ENCODE measurements at regions not wholly inside any gene's neighbourhood (a gene's known extent, or its start where the extent isn't known, plus 50 kb on each side); places are given as distances from the start of the nearest gene placed in this dataset.

GRCh38 chr13:39123578-39123977 lies 85.3 kb downstream of the NHLRC3 start:
- Histone ChIP-seq H3K4me1 (no peaks in the 10 kb centered on the region), H3K9me3 (no peaks in the 10 kb centered on the region), H3K27me3 (replicated peaks; ENCODE audit: control insufficient read depth, insufficient read depth, low read length) (no peaks in the 10 kb centered on the region), H3K4me3 (ENCODE audit: low read depth, low read length) (no peak overlapping the region), H3K36me3 (ENCODE audit: control insufficient read depth, insufficient read depth, low read length) (no peaks in the 10 kb centered on the region)
- intact Hi-C loops (cut with micrococcal nuclease; ENCODE audit: unreplicated experiment), result no loop called here
- peaks cover 5% of the 10 kb centered on the region for H3K27me3 Mint-ChIP-seq (ENCODE audit: insufficient read depth, unreplicated experiment)
- no peak for DNase-seq
- TF ChIP-seq CTCF (IDR thresholded peaks at IDR 0.05; ENCODE audit: insufficient read depth in 1 of 2, low read depth in 1 of 2, low read length in 1 of 2, severe bottlenecking in 1 of 2, unreplicated experiment in 1 of 2), result no peak
- BruUV-seq (replicated peaks), result no TSS peak
- no peaks in the 10 kb centered on the region for H3K4me1 Mint-ChIP-seq (ENCODE audit: low read depth, unreplicated experiment)
- CTCF ChIA-PET, result no interaction called here
- POLR2A ChIA-PET, result no interaction called here
- H3K36me3 Mint-ChIP-seq (ENCODE audit: insufficient read depth, unreplicated experiment), result no peaks in the 10 kb centered on the region
- no peaks in the 10 kb centered on the region for H3K9me3 Mint-ChIP-seq (ENCODE audit: unreplicated experiment)
- H3K27ac Mint-ChIP-seq (ENCODE audit: unreplicated experiment), result no peak overlapping the region
- H3K4me3 Mint-ChIP-seq (ENCODE audit: unreplicated experiment), result no peak overlapping the region

- Histone ChIP-seq H3K4me3 (ENCODE audit: low read depth, low read length) (no peak overlapping the region), H3K9me3 (no peaks in the 10 kb centered on the region), H3K27me3 (replicated peaks; ENCODE audit: control insufficient read depth, insufficient read depth, low read length) (no peaks in the 10 kb centered on the region), H3K4me1 (no peaks in the 10 kb centered on the region), H3K36me3 (ENCODE audit: control insufficient read depth, insufficient read depth, low read length) (no peaks in the 10 kb centered on the region)
- peaks cover 8% of the 10 kb centered on the region for H3K27me3 Mint-ChIP-seq (ENCODE audit: insufficient read depth, unreplicated experiment)
- POLR2A ChIA-PET, result no interaction called here
- CTCF ChIA-PET, result no interaction called here
- intact Hi-C loops (cut with micrococcal nuclease; ENCODE audit: unreplicated experiment), result no loop called here
- no TSS peak for BruUV-seq (replicated peaks)
- TF ChIP-seq CTCF (IDR thresholded peaks at IDR 0.05; ENCODE audit: insufficient read depth in 1 of 2, low read depth in 1 of 2, low read length in 1 of 2, severe bottlenecking in 1 of 2, unreplicated experiment in 1 of 2), result no peak
- no peak for DNase-seq
- no peak overlapping the region for H3K27ac Mint-ChIP-seq (ENCODE audit: unreplicated experiment)
- H3K9me3 Mint-ChIP-seq (ENCODE audit: unreplicated experiment), result no peaks in the 10 kb centered on the region
- no peak overlapping the region for H3K4me3 Mint-ChIP-seq (ENCODE audit: unreplicated experiment)
- no peaks in the 10 kb centered on the region for H3K36me3 Mint-ChIP-seq (ENCODE audit: insufficient read depth, unreplicated experiment)
- H3K4me1 Mint-ChIP-seq (ENCODE audit: low read depth, unreplicated experiment), result no peaks in the 10 kb centered on the region
Observed at GRCh38 chr13:39129213-39129612, 91.0 kb downstream of the NHLRC3 start.

- Mint-ChIP-seq H3K36me3 (ENCODE audit: insufficient read depth, unreplicated experiment) (no peaks in the 10 kb centered on the region), H3K27me3 (ENCODE audit: insufficient read depth, unreplicated experiment) (peaks cover 8% of the 10 kb centered on the region)
Observed at GRCh38 chr13:39130301-39130700, 92.0 kb downstream of the NHLRC3 start.

More at GRCh38 chr13:39130301-39130700, 92.0 kb downstream of the NHLRC3 start:
- ChIA-PET CTCF (no interaction called here), POLR2A (no interaction called here)
- no TSS peak for BruUV-seq (replicated peaks)
- no peak for DNase-seq
- Histone ChIP-seq H3K9me3 (no peaks in the 10 kb centered on the region), H3K4me1 (no peaks in the 10 kb centered on the region), H3K4me3 (ENCODE audit: low read depth, low read length) (no peak overlapping the region), H3K36me3 (ENCODE audit: control insufficient read depth, insufficient read depth, low read length) (no peaks in the 10 kb centered on the region), H3K27me3 (replicated peaks; ENCODE audit: control insufficient read depth, insufficient read depth, low read length) (no peaks in the 10 kb centered on the region)
- TF ChIP-seq CTCF (IDR thresholded peaks at IDR 0.05; ENCODE audit: insufficient read depth in 1 of 2, low read depth in 1 of 2, low read length in 1 of 2, severe bottlenecking in 1 of 2, unreplicated experiment in 1 of 2), result no peak
- Mint-ChIP-seq H3K27ac (ENCODE audit: unreplicated experiment) (no peak overlapping the region), H3K9me3 (ENCODE audit: unreplicated experiment) (no peaks in the 10 kb centered on the region), H3K4me3 (ENCODE audit: unreplicated experiment) (no peak overlapping the region), H3K4me1 (ENCODE audit: low read depth, unreplicated experiment) (no peaks in the 10 kb centered on the region)
- intact Hi-C loops (cut with micrococcal nuclease; ENCODE audit: unreplicated experiment), result no loop called here

Measured in Caco-2 (cell line).